HEK293T (cell line): ENCODE measurements at regions not wholly inside any gene's neighbourhood (a gene's known extent, or its start where the extent isn't known, plus 50 kb on each side); places are given as distances from the start of the nearest gene placed in this dataset.

Source experiments
- CTCF ChIA-PET: fragments of 350-600 bp; formaldehyde crosslinking; extraction: SDS; loops from one replicate; lab custom pipeline; 2021; ENCODE audit warnings: antibody characterized with exemption, inconsistent platforms; lab: Yijun Ruan, JAX
- POLR2A ChIA-PET: fragments of 350-600 bp; formaldehyde crosslinking; extraction: SDS; loops from one replicate; lab custom pipeline; 2020; ENCODE audit warnings: antibody characterized with exemption, inconsistent platforms; lab: Yijun Ruan, JAX
- DNase-seq: peaks from one replicate; pipeline ENCODE4 v3.0.0; 2012; ENCODE audit warnings: mixed read lengths; ENCODE audit errors: extremely low spot score
- ARNT ChIP-seq: fragments of 450-650 bp; IDR thresholded peaks from 2 replicates; pipeline ENCODE4 v1.6.1; 2017; ENCODE audit warnings: mild to moderate bottlenecking
- BHLHE40 ChIP-seq: fragments of 450-650 bp; IDR thresholded peaks from 2 replicates; pipeline ENCODE4 v1.6.1; 2016; ENCODE audit warnings: mild to moderate bottlenecking, moderate library complexity, borderline replicate concordance
- CTBP1 ChIP-seq: fragments of 450-650 bp; IDR thresholded peaks from 2 replicates; pipeline ENCODE4 v1.6.1; 2016; ENCODE audit warnings: borderline replicate concordance
- ELF4 ChIP-seq: fragments of 450-650 bp; IDR thresholded peaks from 2 replicates; pipeline ENCODE4 v1.6.1; 2017; ENCODE audit warnings: antibody characterized with exemption
- FOXA1 ChIP-seq: fragments of 450-650 bp; IDR thresholded peaks from 2 replicates; pipeline ENCODE4 v1.6.1; 2016; ENCODE audit warnings: mild to moderate bottlenecking
- FOXK2 ChIP-seq: fragments of 450-650 bp; IDR thresholded peaks from 2 replicates; pipeline ENCODE4 v1.6.1; 2016; ENCODE audit warnings: mild to moderate bottlenecking
- FOXM1 ChIP-seq: fragments of 450-650 bp; IDR thresholded peaks from 2 replicates; pipeline ENCODE4 v1.6.1; 2017; ENCODE audit warnings: mild to moderate bottlenecking, borderline replicate concordance
- HDGF ChIP-seq: fragments of 450-650 bp; IDR thresholded peaks from 2 replicates; pipeline ENCODE4 v1.6.1; 2017; ENCODE audit warnings: antibody characterized with exemption, borderline replicate concordance
- L3MBTL2 ChIP-seq: fragments of 450-650 bp; conservative IDR thresholded peaks from 2 replicates; pipeline ENCODE4 v1.6.1; 2016; ENCODE audit warnings: mild to moderate bottlenecking
- LEF1 ChIP-seq: fragments of 450-650 bp; IDR thresholded peaks from 2 replicates; pipeline ENCODE4 v1.6.1; 2017; ENCODE audit warnings: mild to moderate bottlenecking, borderline replicate concordance
- NFRKB ChIP-seq: fragments of 450-650 bp; IDR thresholded peaks from 2 replicates; pipeline ENCODE4 v1.6.1; 2016; ENCODE audit warnings: mild to moderate bottlenecking, moderate library complexity
- SP1 ChIP-seq: fragments of 450-650 bp; IDR thresholded peaks from 2 replicates; pipeline ENCODE4 v1.6.1; 2017
- SUZ12 ChIP-seq: fragments of 450-650 bp; IDR thresholded peaks from 2 replicates; pipeline ENCODE4 v1.6.1; 2016; ENCODE audit warnings: mild to moderate bottlenecking
- TARDBP ChIP-seq: fragments of 450-650 bp; IDR thresholded peaks from 2 replicates; pipeline ENCODE4 v1.6.1; 2016
- ZNF384 ChIP-seq: fragments of 450-650 bp; IDR thresholded peaks from 2 replicates; pipeline ENCODE4 v1.6.1; 2016
- TF ChIP-seq, protein P1 (sequence below): fragments of 450-650 bp; IDR thresholded peaks from 2 replicates; pipeline ENCODE4 v1.6.1; 2016

GRCh38 chr9:89891221-89891590, 286.4 kb downstream of the GADD45G start:
- POLR2A ChIA-PET: no interaction called here

GRCh38 chr9:89891591-89892304, 286.9 kb downstream of the GADD45G start:
- POLR2A ChIA-PET: no interaction called here
- no peak for DNase-seq
- CTCF ChIA-PET: no interaction called here
- TF ChIP-seq NFRKB (no peak), SP1 (no peak), FOXM1 (no peak), TARDBP (no peak), LEF1 (no peak), L3MBTL2 (no peak), FOXA1 (no peak), SUZ12 (no peak), HDGF (no peak), ARNT (no peak), ELF4 (no peak)

More at GRCh38 chr9:89891221-89891590, 286.4 kb downstream of the GADD45G start:
- DNase-seq: no peak
- TF ChIP-seq SUZ12: no peak
- TF ChIP-seq FOXM1: no peak
- TF ChIP-seq FOXA1: no peak
- TF ChIP-seq TARDBP: no peak
- no peak for TF ChIP-seq ZNF384
- TF ChIP-seq L3MBTL2: no peak
- TF ChIP-seq CTBP1: no peak
- no peak for TF ChIP-seq FOXK2
- no peak for TF ChIP-seq ELF4
- no peak for TF ChIP-seq BHLHE40
- TF ChIP-seq ARNT: no peak
- TF ChIP-seq, protein P1, sequence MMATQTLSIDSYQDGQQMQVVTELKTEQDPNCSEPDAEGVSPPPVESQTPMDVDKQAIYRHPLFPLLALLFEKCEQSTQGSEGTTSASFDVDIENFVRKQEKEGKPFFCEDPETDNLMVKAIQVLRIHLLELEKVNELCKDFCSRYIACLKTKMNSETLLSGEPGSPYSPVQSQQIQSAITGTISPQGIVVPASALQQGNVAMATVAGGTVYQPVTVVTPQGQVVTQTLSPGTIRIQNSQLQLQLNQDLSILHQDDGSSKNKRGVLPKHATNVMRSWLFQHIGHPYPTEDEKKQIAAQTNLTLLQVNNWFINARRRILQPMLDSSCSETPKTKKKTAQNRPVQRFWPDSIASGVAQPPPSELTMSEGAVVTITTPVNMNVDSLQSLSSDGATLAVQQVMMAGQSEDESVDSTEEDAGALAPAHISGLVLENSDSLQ: no peak
- TF ChIP-seq LEF1: no peak
- TF ChIP-seq HDGF: no peak
- CTCF ChIA-PET: no interaction called here

GRCh38 chr9:89892920-89893319, 288.1 kb downstream of the GADD45G start:
- ChIA-PET CTCF (no interaction called here), POLR2A (no interaction called here)
- no peak for TF ChIP-seq ARNT
- no peak for TF ChIP-seq FOXM1
- no peak for TF ChIP-seq TARDBP
- TF ChIP-seq, protein P1: no peak
- TF ChIP-seq FOXK2: no peak
- TF ChIP-seq BHLHE40: no peak
- TF ChIP-seq L3MBTL2: no peak
- TF ChIP-seq SUZ12: no peak
- no peak for TF ChIP-seq ELF4
- TF ChIP-seq NFRKB: no peak
- no peak for TF ChIP-seq SP1
- no peak for TF ChIP-seq LEF1
- TF ChIP-seq HDGF: no peak
- no peak for TF ChIP-seq FOXA1
- TF ChIP-seq ZNF384: no peak
- TF ChIP-seq CTBP1: no peak
- no peak for DNase-seq

DNA sequence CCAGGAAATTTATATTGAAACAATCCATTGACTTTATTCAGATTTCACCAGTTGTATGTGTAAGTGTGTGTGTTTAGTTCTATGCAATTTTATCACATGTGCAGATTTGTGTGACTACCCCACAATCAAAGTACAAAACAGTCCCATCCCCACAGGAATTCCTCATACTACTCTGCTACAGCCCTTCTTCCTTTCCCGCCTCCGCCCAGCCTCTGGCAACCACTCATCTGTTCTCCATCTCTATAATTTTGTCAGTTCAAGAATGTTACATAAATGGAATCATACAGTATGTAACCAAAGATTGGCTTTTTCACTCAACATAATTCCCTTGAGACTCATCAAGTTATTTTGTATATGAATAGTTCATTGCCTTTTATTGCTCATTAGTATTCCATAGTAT, 289.1 kb downstream of the GADD45G start:
- ChIA-PET CTCF (no interaction called here), POLR2A (no interaction called here)
- TF ChIP-seq L3MBTL2 (no peak), ARNT (no peak), HDGF (no peak), NFRKB (no peak), LEF1 (no peak), TARDBP (no peak)
- no peak for DNase-seq

GRCh38 chr9:89896806-89897340, 292.1 kb downstream of the GADD45G start:
- POLR2A ChIA-PET: no interaction called here
- no peak for DNase-seq
- no peak for TF ChIP-seq NFRKB
- TF ChIP-seq ELF4: no peak
- TF ChIP-seq LEF1: no peak
- TF ChIP-seq SP1: no peak
- TF ChIP-seq TARDBP: no peak
- no peak for TF ChIP-seq BHLHE40
- TF ChIP-seq FOXA1: no peak
- TF ChIP-seq HDGF: no peak
- TF ChIP-seq L3MBTL2: no peak
- no peak for TF ChIP-seq FOXK2
- TF ChIP-seq SUZ12: no peak
- no peak for TF ChIP-seq CTBP1
- TF ChIP-seq ARNT: no peak
- CTCF ChIA-PET: no interaction called here

GRCh38 chr9:89899573-89899972, 294.8 kb downstream of the GADD45G start:
- ChIA-PET POLR2A (no interaction called here), CTCF (no interaction called here)

More at GRCh38 chr9:89899573-89899972, 294.8 kb downstream of the GADD45G start:
- TF ChIP-seq SP1 (no peak), FOXM1 (no peak), ZNF384 (no peak), FOXK2 (no peak), ELF4 (no peak), LEF1 (no peak), NFRKB (no peak), L3MBTL2 (no peak), CTBP1 (no peak), FOXA1 (no peak), ARNT (no peak), TARDBP (no peak), HDGF (no peak), SUZ12 (no peak), BHLHE40 (no peak)
- TF ChIP-seq, protein P1: no peak
- no peak for DNase-seq
